Bone marrow (tissue), 2 donors: ENCODE measurements at regions not wholly inside any gene's neighbourhood (a gene's known extent, or its start where the extent isn't known, plus 50 kb on each side); places are given as distances from the start of the nearest gene placed in this dataset.
"Not testable (repeated sequence)": the region's sequence is repeated elsewhere in the genome, so short reads cannot be mapped to it uniquely, and the experiment has no call there.

Experiments
- DNase-seq, 2 donors: peaks; one replicate each; lab custom pipeline; 2025; lab: John Stamatoyannopoulos, UW

- no peak for DNase-seq
Measured at GRCh38 chr5:154702477-154702876, 52.7 kb upstream of the LARP1 start.

- DNase-seq: not testable (repeated sequence)
Measured at GRCh38 chr5:154701725-154702124, 53.5 kb upstream of the LARP1 start.

GRCh38 chr5:154701181-154701580 is 54.0 kb upstream of the LARP1 start:
- no peak for DNase-seq

GRCh38 chr5:154700289-154700928 is 54.8 kb upstream of the LARP1 start:
- DNase-seq: not testable (repeated sequence)

GRCh38 chr5:154698763-154699162 is 56.4 kb upstream of the LARP1 start:
- no peak for DNase-seq

GRCh38 chr5:154697371-154697770 is 57.8 kb upstream of the LARP1 start:
- no peak for DNase-seq

- DNase-seq: no peak
Measured at GRCh38 chr5:154696891-154697290, 58.3 kb upstream of the LARP1 start.

GRCh38 chr5:154694159-154694558 is 61.0 kb upstream of the LARP1 start:
- DNase-seq: no peak

- DNase-seq: no peak
Measured at GRCh38 chr5:154690488-154690887, 64.7 kb upstream of the LARP1 start.

- no peak for DNase-seq
Measured at GRCh38 chr5:154686490-154686889, 68.7 kb upstream of the LARP1 start.

- no peak for DNase-seq
Measured at GRCh38 chr5:154683101-154683880, 71.9 kb upstream of the LARP1 start.

- DNase-seq: no peak
Measured at GRCh38 chr5:154679501-154679900, 75.7 kb upstream of the LARP1 start.

- DNase-seq: no peak
Measured at GRCh38 chr5:154677921-154678320, 77.3 kb upstream of the LARP1 start.

- DNase-seq: no peak
Measured at GRCh38 chr5:154676508-154676907, 78.7 kb upstream of the LARP1 start.

GRCh38 chr5:154674029-154674428 is 81.1 kb upstream of the LARP1 start:
- no peak for DNase-seq

- no peak for DNase-seq
Measured at GRCh38 chr5:154673506-154673905, 81.7 kb upstream of the LARP1 start.

GRCh38 chr5:154669913-154670312 is 85.3 kb upstream of the LARP1 start:
- DNase-seq: not testable (repeated sequence)

- no peak for DNase-seq
Measured at GRCh38 chr5:154669402-154669801, 85.8 kb upstream of the LARP1 start.

- no peak for DNase-seq
Measured at GRCh38 chr5:154664869-154665268, 90.3 kb upstream of the LARP1 start.

GRCh38 chr5:154663424-154663823 is 91.8 kb upstream of the LARP1 start:
- DNase-seq: no peak

- DNase-seq: no peak
Measured at GRCh38 chr5:154654486-154655371, 100.4 kb upstream of the LARP1 start.

- DNase-seq: no peak
Measured at GRCh38 chr5:154653764-154654485, 101.3 kb upstream of the LARP1 start.
